ENCODE measurements at regions not wholly inside any gene's neighbourhood (a gene's known extent, or its start where the extent isn't known, plus 50 kb on each side); places are given as distances from the start of the nearest gene placed in this dataset.

GRCh38 chrX:82466994-82467393 is 1041.1 kb upstream of the POU3F4 start:
- no peak for TF ChIP-seq CTCF (IDR thresholded peaks at IDR 0.05 in 2 of 3, conservative IDR thresholded peaks at IDR 0.05 in 1 of 3; ENCODE audit: borderline replicate concordance in 1 of 3, insufficient read depth in 1 of 3, low read depth in 2 of 3, low read length in 2 of 3)
- no peak for TF ChIP-seq MAX (IDR thresholded peaks at IDR 0.05)
- no peak for TF ChIP-seq POLR2AphosphoS5 (IDR thresholded peaks at IDR 0.05; ENCODE audit: low read depth, low read length)
- TF ChIP-seq ATF3 (IDR thresholded peaks at IDR 0.05) = no peak
- TF ChIP-seq EZH2 (IDR thresholded peaks at IDR 0.05) = no peak
